Ovary (tissue), 7 donors: ENCODE measurements at regions not wholly inside any gene's neighbourhood (a gene's known extent, or its start where the extent isn't known, plus 50 kb on each side); places are given as distances from the start of the nearest gene placed in this dataset.

Experiments used
- DNase-seq, 5 donors: peaks; one replicate each; pipeline ENCODE4 v3.0.0-alpha.2; 2019 to 2020
- H3K27ac ChIP-seq, 2 donors: fragments of 200-600 bp; one replicate each; pipeline versions ENCODE4 v1.5.1 to v1.8.0; 2019 to 2022
- H3K27me3 ChIP-seq: fragments of 200-600 bp; one replicate; pipeline ENCODE4 v1.8.0; 2022
- H3K36me3 ChIP-seq: fragments of 200-600 bp; sonication (generic); one replicate; pipeline ENCODE4 v1.5.1; 2019
- H3K4me1 ChIP-seq: one replicate; pipeline ENCODE4 v1.8.1; 2013; ENCODE audit warnings: mild to moderate bottlenecking, moderate library complexity; ENCODE audit not compliant: insufficient read depth
- H3K4me3 ChIP-seq: fragments of 200-600 bp; sonication (generic); one replicate; pipeline ENCODE4 v1.5.1; 2017
- H3K9me3 ChIP-seq, 2 donors: fragments of 200-600 bp in 1 of 2; sonication (generic) in 1 of 2; one replicate each; pipeline versions ENCODE4 v1.5.1 to v1.8.1; 2013 to 2019; ENCODE audit warnings: mild to moderate bottlenecking in 1 of 2, moderate library complexity in 1 of 2
- CTCF ChIP-seq, 3 donors: fragments of 450-650 bp in 2 of 3; fragments of 200-600 bp in 1 of 3; IDR thresholded peaks; one replicate each; pipeline versions ENCODE4 v1.5.1 to v1.8.0; 2016 to 2022; ENCODE audit warnings: antibody characterized with exemption in 3 of 3, mild to moderate bottlenecking in 1 of 3
- EP300 ChIP-seq: sonication (generic); formaldehyde crosslinking; IDR thresholded peaks from one replicate; pipeline ENCODE4 v1.6.1; 2017; ENCODE audit warnings: antibody characterized with exemption
- POLR2A ChIP-seq: fragments of 450-650 bp; IDR thresholded peaks from one replicate; pipeline ENCODE4 v1.6.1; 2017; ENCODE audit warnings: antibody characterized with exemption, mild to moderate bottlenecking, moderate library complexity
- WGBS, 3 donors: extraction: QIAGEN DNeasy Blood & Tissue Kit in 1 of 3; methylation state at CpG; one replicate each; pipeline versions ENCODE4 v1.1.5 to v1.1.7; 2013 to 2017; 5-methylcytosine and 5-hydroxymethylcytosine counted together
- intact Hi-C, 4 donors: fragments of 100-400 bp; cut with DNase I; formaldehyde crosslinking; loops; one replicate each; pipeline versions ENCODE4 v1.11.0 to v1.15.1; 2022 to 2023
- donor health status: DM: no; HTN: no; CAD: no; lungs with moderate emphysema.
- donor health status: DM: no; HTN: no; CAD: no.
- donor health status: Bipolar disorder and iron deficiency.
- donor health status: DM: no; HTN: no; CAD: no.
- donor health status: DM: yes; HTN: yes; CAD: no.

- Histone ChIP-seq H3K4me1 (no peaks in the 10 kb centered on the region), H3K27ac (no peak overlapping the region), H3K9me3 (no peaks in the 10 kb centered on the region), H3K27me3 (no peaks in the 10 kb centered on the region), H3K4me3 (no peak overlapping the region), H3K36me3 (no peaks in the 10 kb centered on the region)
- DNase-seq: no peak
- no peak for TF ChIP-seq POLR2A
- TF ChIP-seq EP300: no peak
- no peak for TF ChIP-seq CTCF (IDR thresholded peaks at IDR 0.05)
- intact Hi-C loops: no loop called here
- 85 to 100% (median 89%) methylated on average over 2 of the region's 2 CpGs for WGBS, 3 donors
Observed at GRCh38 chr4:135319685-135320084, 1118.1 kb upstream of the PABPC4L start.

GRCh38 chr4:135316266-135316779 is 1114.7 kb upstream of the PABPC4L start:
- H3K9me3 ChIP-seq: no peaks in the 10 kb centered on the region
- intact Hi-C loops: no loop called here
- WGBS, 3 donors: 82 to 91% (median 88%) methylated on average over 7 of the region's 7 CpGs

GRCh38 chr4:135290136-135290535 is 1088.5 kb upstream of the PABPC4L start:
- no peaks in the 10 kb centered on the region for H3K27me3 ChIP-seq
- intact Hi-C loops: no loop called here
- no peaks in the 10 kb centered on the region for H3K4me1 ChIP-seq
- H3K27ac ChIP-seq: no peak overlapping the region
- H3K9me3 ChIP-seq: no peaks in the 10 kb centered on the region
- no peak for DNase-seq
- H3K4me3 ChIP-seq: no peak overlapping the region
- TF ChIP-seq POLR2A (no peak), CTCF (IDR thresholded peaks at IDR 0.05) (no peak), EP300 (no peak)
- H3K36me3 ChIP-seq: no peaks in the 10 kb centered on the region
- WGBS, 3 donors: 56 to 63% (median 58%) methylated on average over 2 of the region's 2 CpGs

More at GRCh38 chr4:135316266-135316779, 1114.7 kb upstream of the PABPC4L start:
- TF ChIP-seq CTCF (IDR thresholded peaks at IDR 0.05) (no peak), POLR2A (no peak), EP300 (no peak)
- H3K4me1 ChIP-seq: no peaks in the 10 kb centered on the region
- H3K4me3 ChIP-seq: no peak overlapping the region
- no peaks in the 10 kb centered on the region for H3K36me3 ChIP-seq
- no peak for DNase-seq
- H3K27ac ChIP-seq: no peak overlapping the region
- no peaks in the 10 kb centered on the region for H3K27me3 ChIP-seq

- no peak for TF ChIP-seq EP300
- TF ChIP-seq POLR2A: no peak
- no peak for TF ChIP-seq CTCF (IDR thresholded peaks at IDR 0.05)
- no peak overlapping the region for H3K4me3 ChIP-seq
- H3K4me1 ChIP-seq: no peaks in the 10 kb centered on the region
- intact Hi-C loops: no loop called here
- peaks cover 2% of the 10 kb centered on the region for H3K27me3 ChIP-seq
- no peak overlapping the region for H3K27ac ChIP-seq
- no peaks in the 10 kb centered on the region for H3K36me3 ChIP-seq
- no peak for DNase-seq
- H3K9me3 ChIP-seq: no peaks in the 10 kb centered on the region
Observed at GRCh38 chr4:135283934-135284333, 1082.3 kb upstream of the PABPC4L start.
